Type B pancreatic cell (in vitro differentiated cells): ENCODE measurements at regions not wholly inside any gene's neighbourhood (a gene's known extent, or its start where the extent isn't known, plus 50 kb on each side); places are given as distances from the start of the nearest gene placed in this dataset.
A peak's percentile ranks its signal among the peaks of the same experiment; 100 is the strongest.

Experiments used
- DNase-seq: peaks from one replicate; pipeline ENCODE4 v3.0.0; 2021; ENCODE audit warnings: mixed read lengths; ENCODE audit not compliant: unreplicated experiment; ENCODE audit errors: extremely low spot score
- H3K27ac Mint-ChIP-seq: 2 replicates; pipeline ENCODE4 v1.8.0; 2021; ENCODE audit warnings: mild to moderate bottlenecking, mixed read lengths
- H3K27me3 Mint-ChIP-seq: 2 replicates; pipeline ENCODE4 v1.8.0; 2021; ENCODE audit warnings: mixed read lengths
- H3K36me3 Mint-ChIP-seq: 2 replicates; pipeline ENCODE4 v1.8.0; 2021; ENCODE audit warnings: mixed read lengths
- H3K4me1 Mint-ChIP-seq: one replicate; pipeline ENCODE4 v1.8.0; 2021; ENCODE audit warnings: mixed read lengths; ENCODE audit not compliant: unreplicated experiment
- H3K4me3 Mint-ChIP-seq: 2 replicates; pipeline ENCODE4 v1.8.0; 2021; ENCODE audit warnings: mild to moderate bottlenecking, mixed read lengths
- H3K9me3 Mint-ChIP-seq: 2 replicates; pipeline ENCODE4 v1.8.0; 2021; ENCODE audit warnings: mixed read lengths
- CTCF ChIP-seq: fragments of 200-600 bp; sonication (generic); conservative IDR thresholded peaks from 2 replicates; pipeline ENCODE4 v1.5.0; 2021; ENCODE audit warnings: antibody characterized with exemption, mild to moderate bottlenecking

GRCh38 chr13:106384516-106384915 is 150.9 kb downstream of the EFNB2 start:
- H3K4me1 Mint-ChIP-seq = peaks cover 26% of the 10 kb centered on the region
- H3K9me3 Mint-ChIP-seq = peaks cover 8% of the 10 kb centered on the region
- peaks cover 3% of the 10 kb centered on the region for H3K27me3 Mint-ChIP-seq
- H3K27ac Mint-ChIP-seq = no peak overlapping the region
- H3K36me3 Mint-ChIP-seq = no peaks in the 10 kb centered on the region
- TF ChIP-seq CTCF = no peak
- H3K4me3 Mint-ChIP-seq = no peak overlapping the region
- no peak for DNase-seq

- H3K27me3 Mint-ChIP-seq = peaks cover 6% of the 10 kb centered on the region
- no peak for DNase-seq
- peaks cover 8% of the 10 kb centered on the region for H3K9me3 Mint-ChIP-seq
- H3K4me1 Mint-ChIP-seq = peaks cover 23% of the 10 kb centered on the region
- no peak overlapping the region for H3K4me3 Mint-ChIP-seq
- TF ChIP-seq CTCF = no peak
- H3K27ac Mint-ChIP-seq = no peak overlapping the region
- H3K36me3 Mint-ChIP-seq = peaks cover 2% of the 10 kb centered on the region
These were observed 151.7 kb downstream of the EFNB2 start for GRCh38 chr13:106383791-106384190.

GRCh38 chr13:106382534-106382933 is 152.9 kb downstream of the EFNB2 start:
- no peak for TF ChIP-seq CTCF
- no peak for DNase-seq
- peaks cover 7% of the 10 kb centered on the region for H3K27me3 Mint-ChIP-seq
- H3K27ac Mint-ChIP-seq = no peak overlapping the region
- H3K9me3 Mint-ChIP-seq = peaks cover 9% of the 10 kb centered on the region
- H3K4me1 Mint-ChIP-seq = peaks cover 23% of the 10 kb centered on the region
- H3K4me3 Mint-ChIP-seq = peak overlapping the region; percentile 29
- peaks cover 3% of the 10 kb centered on the region for H3K36me3 Mint-ChIP-seq

GRCh38 chr13:106381091-106381490 is 154.4 kb downstream of the EFNB2 start:
- Mint-ChIP-seq H3K27ac (no peak overlapping the region), H3K4me1 (peaks cover 23% of the 10 kb centered on the region), H3K27me3 (peaks cover 8% of the 10 kb centered on the region), H3K4me3 (no peak overlapping the region), H3K9me3 (peaks cover 9% of the 10 kb centered on the region), H3K36me3 (peaks cover 3% of the 10 kb centered on the region)
- TF ChIP-seq CTCF = no peak
- no peak for DNase-seq

GRCh38 chr13:106377931-106378662 is 157.4 kb downstream of the EFNB2 start:
- H3K36me3 Mint-ChIP-seq = peaks cover 3% of the 10 kb centered on the region
- DNase-seq = no peak
- H3K27ac Mint-ChIP-seq = no peak overlapping the region
- H3K4me1 Mint-ChIP-seq = peaks cover 28% of the 10 kb centered on the region
- H3K9me3 Mint-ChIP-seq = peaks cover 9% of the 10 kb centered on the region
- no peak overlapping the region for H3K4me3 Mint-ChIP-seq
- peaks cover 10% of the 10 kb centered on the region for H3K27me3 Mint-ChIP-seq
- no peak for TF ChIP-seq CTCF
